HCT116 (cell line): ENCODE measurements at regions not wholly inside any gene's neighbourhood (a gene's known extent, or its start where the extent isn't known, plus 50 kb on each side); places are given as distances from the start of the nearest gene placed in this dataset.

Experiments used
- ATAC-seq: fragments of 200-7000 bp; cut with Tn5 transposase; 2 replicates; pipeline ENCODE4 v1.9.1; 2020; ENCODE audit warnings: mild to moderate bottlenecking, moderate library complexity
- BruUV-seq: library from RNA; stranded (reverse); fragments of 400-500 nt; replicated peaks from 2 replicates; lab custom pipeline; 2021; lab: Mats Ljungman, UMichigan
- CTCF ChIA-PET: fragments of 300-600 bp; sonication (Branson Sonifier 250); formaldehyde crosslinking; loops from one replicate; lab custom pipeline; 2021; ENCODE audit warnings: antibody characterized with exemption; lab: Charles Lee
- POLR2A ChIA-PET: fragments of 300-600, 350-600 bp; sonication (Branson Sonifier 250); formaldehyde crosslinking; loops from one replicate; lab custom pipeline; 2021; ENCODE audit warnings: antibody characterized with exemption; lab: Charles Lee
- RAD21 ChIA-PET, 2 experiments: fragments of 300-600 bp; sonication (Branson Sonifier 250); formaldehyde crosslinking; loops; one replicate each; lab custom pipeline; 2023; ENCODE audit warnings: low total read pairs in 2 of 2; ENCODE audit not compliant: uncharacterized antibody in 2 of 2, unreplicated experiment in 2 of 2, low non-redundant PET in 1 of 2; lab: Charles Lee
- DNase-seq: peaks from one replicate; pipeline ENCODE4 v3.0.0-alpha.2; 2010; ENCODE audit warnings: low read depth, low spot score
- H2AFZ ChIP-seq: fragments of 200-600 bp; shearing (Covaris generic), sonication (generic); 2 replicates; pipeline ENCODE4 v1.6.1; 2017; ENCODE audit warnings: low read depth, mixed run types, mixed read lengths, antibody characterized with exemption, low read length; ENCODE audit not compliant: poor library complexity, severe bottlenecking
- H3K27ac ChIP-seq: 2 replicates; pipeline ENCODE4 v1.5.1; 2012; ENCODE audit warnings: low read depth, low read length
- H3K27me3 ChIP-seq: fragments of 200-600 bp; sonication (generic); 2 replicates; pipeline ENCODE4 v1.6.1; 2016; ENCODE audit warnings: mixed run types, low read length, mixed read lengths; ENCODE audit not compliant: insufficient read depth
- H3K36me3 ChIP-seq, 2 experiments: fragments of 200-500 bp in 1 of 2; fragments of 200-600 bp in 1 of 2; sonication (Bioruptor generic) in 1 of 2; sonication (generic) in 1 of 2; 2 replicates each; pipeline versions ENCODE4 v1.5.1 to v1.6.1; 2014 to 2016; ENCODE audit warnings: low read length in 2 of 2, inconsistent platforms in 1 of 2, mixed read lengths in 1 of 2, mixed run types in 1 of 2; ENCODE audit not compliant: insufficient read depth in 2 of 2, control insufficient read depth in 1 of 2
- H3K4me1 ChIP-seq, 2 experiments: fragments of 200-600 bp in 1 of 2; sonication (generic) in 1 of 2; 2 replicates each; pipeline versions ENCODE4 v1.5.1 to v1.6.1; 2012 to 2017; ENCODE audit warnings: low read length in 2 of 2, inconsistent platforms in 1 of 2, mild to moderate bottlenecking in 1 of 2, mixed read lengths in 1 of 2, mixed run types in 1 of 2, moderate library complexity in 1 of 2; ENCODE audit not compliant: insufficient read depth in 2 of 2, control insufficient read depth in 1 of 2
- H3K4me2 ChIP-seq: fragments of 200-600 bp; sonication (generic); 2 replicates; pipeline ENCODE4 v1.6.1; 2017; ENCODE audit warnings: mixed run types, low read length, mixed read lengths
- H3K4me3 ChIP-seq, 2 experiments: fragments of 200-600 bp in 1 of 2; sonication (generic) in 1 of 2; replicated peaks in 1 of 2; 2 replicates each; pipeline ENCODE4 v1.5.1; 2011 to 2016; ENCODE audit warnings: low read length in 2 of 2, control low read depth in 1 of 2, low read depth in 1 of 2, mild to moderate bottlenecking in 1 of 2, mixed read lengths in 1 of 2, mixed run types in 1 of 2
- H3K79me2 ChIP-seq: fragments of 200-600 bp; sonication (generic); 2 replicates; pipeline ENCODE4 v1.6.1; 2017; ENCODE audit warnings: mild to moderate bottlenecking, mixed run types, low read length, moderate library complexity, mixed read lengths; ENCODE audit not compliant: insufficient read depth
- H3K9ac ChIP-seq: fragments of 200-600 bp; sonication (generic); 2 replicates; pipeline ENCODE4 v1.6.1; 2016; ENCODE audit warnings: low read length, mixed read lengths
- H3K9me2 ChIP-seq: fragments of 200-600 bp; sonication (generic), shearing (Covaris generic); 2 replicates; pipeline ENCODE4 v1.6.1; 2017; ENCODE audit warnings: mixed run types, mild to moderate bottlenecking, moderate library complexity; ENCODE audit not compliant: insufficient read depth
- H3K9me3 ChIP-seq, 2 experiments: fragments of 200-500 bp in 1 of 2; fragments of 200-600 bp in 1 of 2; sonication (Bioruptor generic) in 1 of 2; sonication (generic) in 1 of 2; 2 replicates each; pipeline ENCODE4 v1.6.1; 2014 to 2017; ENCODE audit warnings: low read length in 2 of 2, mixed read lengths in 2 of 2, inconsistent platforms in 1 of 2, low read depth in 1 of 2, mild to moderate bottlenecking in 1 of 2, mixed run types in 1 of 2, moderate library complexity in 1 of 2; ENCODE audit not compliant: control insufficient read depth in 1 of 2, insufficient read depth in 1 of 2
- H4K20me1 ChIP-seq: fragments of 200-600 bp; sonication (generic), shearing (Covaris generic); 2 replicates; pipeline ENCODE4 v1.6.1; 2017; ENCODE audit warnings: mixed run types, mild to moderate bottlenecking, moderate library complexity; ENCODE audit not compliant: insufficient read depth
- CBX3 ChIP-seq: IDR thresholded peaks from 2 replicates; pipeline ENCODE4 v1.6.1; 2012; ENCODE audit warnings: low read depth
- EZH2phosphoT487 ChIP-seq: fragments of 200-600 bp; IDR thresholded peaks from 2 replicates; pipeline ENCODE4 v1.6.1; 2018; ENCODE audit warnings: antibody characterized with exemption, borderline replicate concordance
- FOSL1 ChIP-seq: IDR thresholded peaks from 2 replicates; pipeline ENCODE4 v1.6.1; 2012; ENCODE audit warnings: low read depth
- JUND ChIP-seq: IDR thresholded peaks from 2 replicates; pipeline ENCODE4 v1.6.1; 2012
- POLR2A ChIP-seq: IDR thresholded peaks from 2 replicates; pipeline ENCODE4 v1.7.0; 2011; ENCODE audit warnings: borderline replicate concordance; ENCODE audit not compliant: insufficient read depth, insufficient read length; ENCODE audit errors: extremely low read depth
- POLR2AphosphoS5 ChIP-seq: IDR thresholded peaks from 2 replicates; pipeline ENCODE4 v1.6.1; 2011; ENCODE audit warnings: mild to moderate bottlenecking, low read depth, low read length, moderate library complexity
- RAD21 ChIP-seq: IDR thresholded peaks from 2 replicates; pipeline ENCODE4 v1.6.1; 2012; ENCODE audit warnings: low read depth, mild to moderate bottlenecking
- TCF7L2 ChIP-seq: IDR thresholded peaks from 2 replicates; pipeline ENCODE4 v1.7.0; 2011; ENCODE audit warnings: borderline replicate concordance, inconsistent platforms; ENCODE audit not compliant: insufficient read depth, insufficient read length; ENCODE audit errors: extremely low read depth
- YY1 ChIP-seq: IDR thresholded peaks from 2 replicates; pipeline ENCODE4 v1.6.1; 2011; ENCODE audit warnings: low read length, low read depth, moderate library complexity, mild to moderate bottlenecking; ENCODE audit not compliant: insufficient replicate concordance; ENCODE audit errors: extremely low read depth
- ZFX ChIP-seq: fragments of 450-650 bp; IDR thresholded peaks from 2 replicates; pipeline ENCODE4 v1.6.1; 2017
- intact Hi-C: fragments of 100-400 bp; cut with micrococcal nuclease; formaldehyde crosslinking; loops from 2 replicates; pipeline ENCODE4 v1.10.0; 2022
- TF ChIP-seq, protein P1 (sequence below): IDR thresholded peaks from 2 replicates; pipeline ENCODE4 v1.6.1; 2012

DNA sequence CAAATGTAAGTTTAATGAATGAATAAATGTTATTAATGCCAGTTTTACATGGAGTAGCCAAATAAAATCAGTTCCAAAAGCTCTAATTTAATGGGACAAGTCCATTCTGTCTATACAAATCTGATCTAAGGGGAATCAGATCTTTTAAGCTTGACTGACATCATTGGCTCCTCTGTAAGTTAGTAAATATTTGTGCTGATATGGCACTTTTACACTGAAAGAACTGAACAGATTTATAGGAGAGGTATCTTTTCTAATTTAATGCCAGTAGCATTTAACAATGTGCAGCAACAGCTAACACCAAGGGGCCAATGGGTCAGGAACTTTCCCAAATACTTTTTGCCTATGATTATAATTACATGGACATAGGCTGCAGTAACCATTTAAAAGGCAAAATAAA lies 832.3 kb downstream of the PCDH17 start:
- Histone ChIP-seq H3K9ac (no peak overlapping the region), H3K36me3 (no peaks in the 10 kb centered on the region), H3K27me3 (no peaks in the 10 kb centered on the region), H3K9me3 (peaks cover 13 to 18% of the 10 kb centered on the region in 2 experiments; a peak in 2 of 4 replicates), H3K4me1 (no peaks in the 10 kb centered on the region), H3K9me2 (no peaks in the 10 kb centered on the region), H3K27ac (no peak overlapping the region), H3K4me3 (no peak overlapping the region), H3K79me2 (no peaks in the 10 kb centered on the region), H3K4me2 (no peak overlapping the region), H4K20me1 (no peaks in the 10 kb centered on the region), H2AFZ (no peak overlapping the region)
- no peak for TF ChIP-seq JUND
- TF ChIP-seq, protein P1, sequence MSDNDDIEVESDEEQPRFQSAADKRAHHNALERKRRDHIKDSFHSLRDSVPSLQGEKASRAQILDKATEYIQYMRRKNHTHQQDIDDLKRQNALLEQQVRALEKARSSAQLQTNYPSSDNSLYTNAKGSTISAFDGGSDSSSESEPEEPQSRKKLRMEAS, result no peak
- no peak for TF ChIP-seq POLR2AphosphoS5
- TF ChIP-seq TCF7L2, result no peak
- no peak for TF ChIP-seq FOSL1
- TF ChIP-seq RAD21, result no peak
- TF ChIP-seq EZH2phosphoT487, result no peak
- TF ChIP-seq ZFX, result no peak
- no peak for TF ChIP-seq YY1
- no peak for TF ChIP-seq POLR2A
- TF ChIP-seq CBX3, result no peak
- intact Hi-C loops, result no loop called here
- no peak for DNase-seq
- no peak for ATAC-seq
- ChIA-PET CTCF (no interaction called here), RAD21 (no interaction called here), POLR2A (no interaction called here)
- BruUV-seq, result no TSS peak

DNA sequence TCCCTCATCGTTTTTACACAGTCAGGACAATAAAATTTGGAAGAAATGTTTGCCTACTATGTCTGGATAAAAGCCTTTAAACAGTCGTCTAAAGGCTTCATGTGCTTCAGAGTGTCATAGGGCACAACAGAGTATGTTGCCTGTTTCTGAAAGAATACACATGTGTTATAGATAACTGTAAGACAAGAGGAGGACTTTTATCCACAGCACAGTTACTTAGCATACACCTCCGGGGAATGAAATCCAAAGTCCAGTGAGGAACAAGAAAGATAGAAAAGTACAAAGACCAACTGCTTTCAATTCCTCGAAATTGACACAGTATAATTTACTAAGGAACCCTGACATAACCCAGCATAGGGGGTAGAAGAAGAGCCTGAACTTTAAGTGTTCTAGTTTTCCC lies 835.6 kb downstream of the PCDH17 start:
- TF ChIP-seq CBX3, result no peak
- no peak for TF ChIP-seq POLR2A
- TF ChIP-seq, all 23 proteins: peak for 0
- intact Hi-C loops, result no loop called here
- ATAC-seq (no peak), DNase-seq (no peak)
- Histone ChIP-seq H3K9me2 (no peaks in the 10 kb centered on the region), H3K4me2 (no peak overlapping the region), H3K9ac (no peak overlapping the region), H3K36me3 (no peaks in the 10 kb centered on the region), H4K20me1 (no peaks in the 10 kb centered on the region), H3K4me1 (no peaks in the 10 kb centered on the region), H3K4me3 (no peak overlapping the region), H2AFZ (no peak overlapping the region), H3K9me3 (peaks cover 12 to 18% of the 10 kb centered on the region in 2 experiments; a peak in 2 of 4 replicates), H3K27ac (no peak overlapping the region), H3K27me3 (no peaks in the 10 kb centered on the region), H3K79me2 (no peaks in the 10 kb centered on the region)
- BruUV-seq, result no TSS peak
- ChIA-PET RAD21 (no interaction called here), POLR2A (no interaction called here), CTCF (no interaction called here)
